ENCODE measurements at regions not wholly inside any gene's neighbourhood (a gene's known extent, or its start where the extent isn't known, plus 50 kb on each side); places are given as distances from the start of the nearest gene placed in this dataset.

DNA sequence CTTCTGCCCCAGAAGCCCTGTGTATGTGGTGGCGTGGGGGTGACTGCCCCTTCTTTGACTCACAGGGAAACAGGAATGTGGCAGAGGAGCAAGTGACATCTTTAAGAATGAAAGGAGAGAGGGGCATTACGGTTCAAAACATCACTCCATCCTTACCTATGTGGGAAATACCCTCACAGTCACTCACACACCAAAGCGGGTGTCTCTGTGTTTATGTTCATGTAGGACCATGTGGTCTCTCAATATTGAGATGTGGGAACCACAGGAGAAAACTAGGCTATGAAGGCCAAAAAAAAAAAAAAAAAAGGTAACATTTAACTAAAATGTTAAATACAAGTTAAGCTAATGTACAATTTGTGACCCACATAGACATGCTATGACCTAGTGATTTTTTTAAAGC is 153.6 kb upstream of the GPR12 start:
- TF ChIP-seq CTCF (IDR thresholded peaks at IDR 0.05 in 2 of 3, conservative IDR thresholded peaks at IDR 0.05 in 1 of 3; ENCODE audit: borderline replicate concordance in 1 of 3, insufficient read depth in 1 of 3, low read depth in 2 of 3, low read length in 2 of 3) (no peak), POLR2A (IDR thresholded peaks at IDR 0.05; ENCODE audit: borderline replicate concordance, extremely low read depth, insufficient read depth, insufficient read length) (no peak), EZH2 (IDR thresholded peaks at IDR 0.05) (no peak), CBX3 (IDR thresholded peaks at IDR 0.05; ENCODE audit: low read depth) (no peak), JUND (IDR thresholded peaks at IDR 0.05) (no peak), EGR1 (IDR thresholded peaks at IDR 0.05; ENCODE audit: low read depth) (no peak), TCF7L2 (IDR thresholded peaks at IDR 0.05; ENCODE audit: borderline replicate concordance, extremely low read depth, insufficient read depth, insufficient read length) (no peak), POLR2AphosphoS5 (IDR thresholded peaks at IDR 0.05; ENCODE audit: low read depth, low read length) (no peak), CEBPB (IDR thresholded peaks at IDR 0.05; ENCODE audit: low read depth) (no peak), FOSL1 (IDR thresholded peaks at IDR 0.05; ENCODE audit: low read depth) (no peak), YY1 (IDR thresholded peaks at IDR 0.05; ENCODE audit: extremely low read depth, insufficient replicate concordance, low read depth, low read length) (no peak)
- TF ChIP-seq, protein P1, sequence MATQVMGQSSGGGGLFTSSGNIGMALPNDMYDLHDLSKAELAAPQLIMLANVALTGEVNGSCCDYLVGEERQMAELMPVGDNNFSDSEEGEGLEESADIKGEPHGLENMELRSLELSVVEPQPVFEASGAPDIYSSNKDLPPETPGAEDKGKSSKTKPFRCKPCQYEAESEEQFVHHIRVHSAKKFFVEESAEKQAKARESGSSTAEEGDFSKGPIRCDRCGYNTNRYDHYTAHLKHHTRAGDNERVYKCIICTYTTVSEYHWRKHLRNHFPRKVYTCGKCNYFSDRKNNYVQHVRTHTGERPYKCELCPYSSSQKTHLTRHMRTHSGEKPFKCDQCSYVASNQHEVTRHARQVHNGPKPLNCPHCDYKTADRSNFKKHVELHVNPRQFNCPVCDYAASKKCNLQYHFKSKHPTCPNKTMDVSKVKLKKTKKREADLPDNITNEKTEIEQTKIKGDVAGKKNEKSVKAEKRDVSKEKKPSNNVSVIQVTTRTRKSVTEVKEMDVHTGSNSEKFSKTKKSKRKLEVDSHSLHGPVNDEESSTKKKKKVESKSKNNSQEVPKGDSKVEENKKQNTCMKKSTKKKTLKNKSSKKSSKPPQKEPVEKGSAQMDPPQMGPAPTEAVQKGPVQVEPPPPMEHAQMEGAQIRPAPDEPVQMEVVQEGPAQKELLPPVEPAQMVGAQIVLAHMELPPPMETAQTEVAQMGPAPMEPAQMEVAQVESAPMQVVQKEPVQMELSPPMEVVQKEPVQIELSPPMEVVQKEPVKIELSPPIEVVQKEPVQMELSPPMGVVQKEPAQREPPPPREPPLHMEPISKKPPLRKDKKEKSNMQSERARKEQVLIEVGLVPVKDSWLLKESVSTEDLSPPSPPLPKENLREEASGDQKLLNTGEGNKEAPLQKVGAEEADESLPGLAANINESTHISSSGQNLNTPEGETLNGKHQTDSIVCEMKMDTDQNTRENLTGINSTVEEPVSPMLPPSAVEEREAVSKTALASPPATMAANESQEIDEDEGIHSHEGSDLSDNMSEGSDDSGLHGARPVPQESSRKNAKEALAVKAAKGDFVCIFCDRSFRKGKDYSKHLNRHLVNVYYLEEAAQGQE (IDR thresholded peaks at IDR 0.05; ENCODE audit: low read depth): no peak
- TF ChIP-seq, protein P2, sequence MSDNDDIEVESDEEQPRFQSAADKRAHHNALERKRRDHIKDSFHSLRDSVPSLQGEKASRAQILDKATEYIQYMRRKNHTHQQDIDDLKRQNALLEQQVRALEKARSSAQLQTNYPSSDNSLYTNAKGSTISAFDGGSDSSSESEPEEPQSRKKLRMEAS (IDR thresholded peaks at IDR 0.05): no peak
